ENCODE measurements at regions not wholly inside any gene's neighbourhood (a gene's known extent, or its start where the extent isn't known, plus 50 kb on each side); places are given as distances from the start of the nearest gene placed in this dataset.

DNA sequence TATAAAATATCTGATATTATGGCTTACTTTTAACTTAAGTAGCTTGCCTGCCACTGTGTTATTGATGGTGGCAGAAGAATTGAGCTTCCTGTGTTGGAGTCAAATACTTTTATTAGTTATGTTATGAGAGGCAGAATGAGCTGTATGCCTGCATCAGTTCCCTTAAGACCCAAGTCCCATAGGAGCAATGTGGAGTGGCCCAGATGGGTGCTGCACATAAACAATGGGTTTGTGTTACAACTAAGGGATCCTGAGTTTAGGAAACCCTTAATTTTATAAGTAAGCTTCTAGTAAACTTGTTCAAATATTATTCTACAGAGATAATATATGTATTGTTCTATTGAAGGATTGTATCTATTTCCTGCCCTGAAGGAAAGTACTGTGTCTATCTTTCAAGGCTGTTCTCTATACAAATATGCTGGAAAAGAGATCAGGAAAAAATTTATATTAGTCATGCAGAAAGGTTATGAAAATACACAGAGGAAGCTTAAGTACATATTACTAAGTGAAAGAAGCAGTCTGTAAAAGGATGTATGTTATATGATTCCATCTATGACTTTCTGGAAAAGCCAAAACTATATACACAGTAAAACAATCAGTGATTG is 2018.0 kb upstream of the PCDH20 start:
- TF ChIP-seq, protein P1, sequence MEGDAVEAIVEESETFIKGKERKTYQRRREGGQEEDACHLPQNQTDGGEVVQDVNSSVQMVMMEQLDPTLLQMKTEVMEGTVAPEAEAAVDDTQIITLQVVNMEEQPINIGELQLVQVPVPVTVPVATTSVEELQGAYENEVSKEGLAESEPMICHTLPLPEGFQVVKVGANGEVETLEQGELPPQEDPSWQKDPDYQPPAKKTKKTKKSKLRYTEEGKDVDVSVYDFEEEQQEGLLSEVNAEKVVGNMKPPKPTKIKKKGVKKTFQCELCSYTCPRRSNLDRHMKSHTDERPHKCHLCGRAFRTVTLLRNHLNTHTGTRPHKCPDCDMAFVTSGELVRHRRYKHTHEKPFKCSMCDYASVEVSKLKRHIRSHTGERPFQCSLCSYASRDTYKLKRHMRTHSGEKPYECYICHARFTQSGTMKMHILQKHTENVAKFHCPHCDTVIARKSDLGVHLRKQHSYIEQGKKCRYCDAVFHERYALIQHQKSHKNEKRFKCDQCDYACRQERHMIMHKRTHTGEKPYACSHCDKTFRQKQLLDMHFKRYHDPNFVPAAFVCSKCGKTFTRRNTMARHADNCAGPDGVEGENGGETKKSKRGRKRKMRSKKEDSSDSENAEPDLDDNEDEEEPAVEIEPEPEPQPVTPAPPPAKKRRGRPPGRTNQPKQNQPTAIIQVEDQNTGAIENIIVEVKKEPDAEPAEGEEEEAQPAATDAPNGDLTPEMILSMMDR (IDR thresholded peaks at IDR 0.05 in 4 of 5, conservative IDR thresholded peaks at IDR 0.05 in 1 of 5): no peak
- no peak for TF ChIP-seq POLR2A (IDR thresholded peaks at IDR 0.05)

Measured in gastrocnemius medialis (tissue), 4 donors.